Panc1 (cell line): ENCODE measurements at regions not wholly inside any gene's neighbourhood (a gene's known extent, or its start where the extent isn't known, plus 50 kb on each side); places are given as distances from the start of the nearest gene placed in this dataset.

ENCODE experiments used
- CTCF ChIP-seq: fragments of 450-650 bp; IDR thresholded peaks from 2 replicates; pipeline ENCODE4 v1.5.1; 2017; ENCODE audit warnings: mild to moderate bottlenecking
- POLR2AphosphoS5 ChIP-seq: IDR thresholded peaks from 2 replicates; pipeline ENCODE4 v1.6.1; 2012; ENCODE audit warnings: mild to moderate bottlenecking, low read depth, low read length, moderate library complexity
- REST ChIP-seq, 2 experiments: IDR thresholded peaks; 2 replicates each; pipeline ENCODE4 v1.6.1; 2011 to 2012; ENCODE audit warnings: low read depth in 2 of 2, control low read depth in 1 of 2, low read length in 1 of 2, mild to moderate bottlenecking in 1 of 2, moderate library complexity in 1 of 2; ENCODE audit not compliant: insufficient read depth in 1 of 2
- SIN3A ChIP-seq: IDR thresholded peaks from 2 replicates; pipeline ENCODE4 v1.6.1; 2012; ENCODE audit warnings: low read depth, mild to moderate bottlenecking, low read length, moderate library complexity, borderline replicate concordance; ENCODE audit not compliant: insufficient read depth

DNA sequence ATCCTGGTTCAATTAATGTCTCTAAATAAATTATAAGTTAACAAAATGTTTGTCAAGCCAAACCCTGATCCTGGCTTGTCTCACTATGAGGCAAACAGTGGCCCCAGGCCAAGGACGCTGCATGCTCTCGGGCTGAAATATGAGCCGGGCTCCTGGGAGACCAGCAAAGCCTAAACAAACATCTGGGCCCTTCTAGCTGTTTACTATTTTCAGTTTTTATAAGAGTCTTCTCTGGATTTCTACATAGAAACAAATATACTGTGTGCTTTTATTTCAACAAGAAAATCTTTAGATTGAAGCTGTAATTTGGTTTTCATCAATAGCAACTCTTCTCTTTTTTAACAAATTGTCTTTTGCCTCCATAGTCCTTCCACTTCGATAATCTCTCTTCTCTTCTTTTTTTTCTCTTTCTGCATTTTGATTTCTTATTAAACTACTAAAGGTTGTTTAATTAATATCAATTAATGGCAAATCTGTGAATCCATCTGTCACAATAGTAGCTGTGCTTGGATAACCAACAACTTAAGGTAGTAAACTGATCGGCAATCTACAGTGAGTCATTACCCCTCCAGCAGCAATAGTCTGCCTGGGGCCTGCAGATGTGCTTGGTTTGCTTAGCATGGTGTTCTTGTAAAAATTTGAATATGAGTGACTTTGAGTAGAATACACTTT lies 83.3 kb upstream of the DNAJC1 start:
- TF ChIP-seq CTCF, result no peak
- no peak for TF ChIP-seq POLR2AphosphoS5
- no peak for TF ChIP-seq REST (IDR thresholded peaks at IDR 0.05; ENCODE audit: insufficient read depth in 1 of 2, low read depth in 2 of 2, low read length in 1 of 2)
- no peak for TF ChIP-seq SIN3A
